GM19239 (cell line): ENCODE measurements at regions not wholly inside any gene's neighbourhood (a gene's known extent, or its start where the extent isn't known, plus 50 kb on each side); places are given as distances from the start of the nearest gene placed in this dataset.
"Not testable (repeated sequence)": the region's sequence is repeated elsewhere in the genome, so short reads cannot be mapped to it uniquely, and the experiment has no call there.

Experiments used
- DNase-seq: peaks from one replicate; pipeline ENCODE4 v3.0.0; 2011; ENCODE audit warnings: low spot score; ENCODE audit not compliant: insufficient read length
- FAIRE-seq: peaks from 2 replicates; lab custom pipeline; 2011; peaks lifted over from hg19 to GRCh38; lab: Jason Lieb, UNC

DNA sequence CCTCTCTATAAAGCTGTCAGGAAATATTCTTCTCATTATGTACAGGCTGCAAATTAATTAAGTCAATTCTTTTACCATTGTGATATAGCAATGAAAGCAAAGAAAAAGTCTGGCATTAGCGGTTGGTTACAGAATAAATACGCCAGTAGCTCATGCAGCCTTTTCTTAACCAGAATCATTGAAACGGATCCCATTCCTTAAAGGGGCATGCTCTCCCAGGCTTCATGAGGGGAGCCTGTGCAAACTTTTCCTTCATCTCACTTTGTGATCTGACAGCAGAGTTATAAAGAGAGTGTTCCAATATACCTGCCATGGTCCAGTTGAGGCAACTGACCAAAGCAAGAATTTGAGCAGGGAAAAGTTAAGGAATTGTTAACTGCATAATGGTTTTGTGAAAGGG lies 337.7 kb downstream of the EMP1 start:
- DNase-seq (no peak), FAIRE-seq (no peak)

DNA sequence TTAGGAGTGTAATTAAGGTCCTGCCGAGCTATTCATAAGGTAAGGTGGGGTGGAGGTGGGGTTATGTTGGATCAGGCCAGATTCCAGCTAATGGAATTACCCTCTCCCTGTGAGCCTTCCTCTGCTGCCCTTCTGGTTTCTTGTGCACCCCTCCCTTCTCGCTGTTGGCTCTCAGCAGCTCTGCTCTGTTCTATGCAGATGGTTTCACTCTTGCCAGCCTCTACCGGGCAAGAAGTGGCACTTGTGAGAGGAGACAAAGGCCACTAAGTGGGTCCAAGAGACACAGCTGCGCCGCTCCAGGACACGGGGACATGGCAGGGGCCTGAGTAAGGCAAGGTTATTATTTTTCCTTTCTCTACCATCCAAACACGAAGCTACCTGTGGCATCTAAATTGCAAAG lies 334.4 kb downstream of the EMP1 start:
- no peak for DNase-seq
- FAIRE-seq = no peak

DNA sequence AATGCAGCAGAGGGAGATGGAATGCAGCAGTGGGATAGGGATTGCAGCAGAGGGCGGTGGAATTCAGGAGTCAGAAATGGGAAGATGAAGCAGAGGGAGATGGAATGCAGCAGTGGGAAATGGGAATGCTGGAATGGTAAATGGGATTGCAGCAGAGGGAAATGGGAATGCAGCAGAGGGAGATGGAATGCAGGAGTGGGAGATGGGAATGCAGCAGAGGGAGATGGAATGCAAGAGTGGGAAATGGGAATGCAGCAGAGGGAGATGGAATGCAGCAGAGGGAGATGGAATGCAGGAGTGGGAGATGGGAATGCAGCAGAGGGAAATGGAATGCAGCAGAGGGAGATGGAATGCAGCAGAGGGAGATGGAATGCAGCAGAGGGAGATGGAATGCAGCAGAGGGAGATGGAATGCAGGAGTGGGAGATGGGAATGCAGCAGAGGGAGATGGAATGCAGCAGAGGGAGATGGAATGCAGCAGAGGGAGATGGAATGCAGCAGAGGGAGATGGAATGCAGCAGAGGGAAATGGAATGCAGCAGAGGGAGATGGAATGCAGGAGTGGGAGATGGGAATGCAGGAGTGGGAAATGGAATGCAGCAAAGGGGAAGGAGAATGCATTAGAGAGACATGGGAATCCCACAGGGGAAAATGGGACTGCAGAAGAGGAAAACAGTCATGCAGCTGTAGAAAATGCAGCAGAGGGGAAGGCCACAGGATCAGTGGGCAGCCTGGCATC lies 329.8 kb downstream of the EMP1 start:
- not testable (repeated sequence) for FAIRE-seq, DNase-seq

DNA sequence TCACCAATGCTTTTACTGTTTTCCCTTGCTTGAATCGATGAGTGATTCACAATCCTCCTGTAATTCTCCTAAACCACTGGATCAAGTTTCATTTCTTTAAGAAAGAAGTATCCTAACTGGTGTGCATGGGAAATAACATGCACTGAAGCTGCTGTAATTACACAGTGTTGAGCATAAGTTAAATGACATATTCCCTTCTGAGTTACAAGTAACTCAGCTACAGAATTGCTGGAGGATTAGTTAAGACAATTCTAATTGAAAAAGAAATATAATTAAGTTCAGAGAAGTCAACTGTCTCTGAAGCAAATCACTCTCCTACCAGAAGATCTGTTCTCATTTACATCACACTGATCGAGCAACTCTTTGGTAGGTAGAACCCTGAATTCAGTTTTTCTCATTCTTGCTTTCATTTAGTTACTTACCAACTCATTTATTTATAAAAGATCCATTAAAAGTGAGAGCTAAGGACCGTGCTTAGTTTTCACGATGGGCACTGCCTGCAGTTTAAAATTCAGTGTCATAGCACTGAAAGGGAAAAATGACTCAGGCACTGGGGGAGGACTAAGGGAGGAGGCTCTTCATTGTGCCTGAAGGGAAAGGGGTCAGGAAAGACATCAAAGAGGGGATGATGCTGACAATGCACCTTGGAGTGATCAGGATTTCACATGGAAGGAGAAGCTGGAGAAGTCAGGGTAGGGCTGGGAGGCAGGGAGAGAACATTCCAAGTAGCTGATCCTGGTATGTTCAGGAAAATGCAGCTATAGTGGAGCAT lies 327.2 kb downstream of the EMP1 start:
- FAIRE-seq (no peak), DNase-seq (no peak)

DNA sequence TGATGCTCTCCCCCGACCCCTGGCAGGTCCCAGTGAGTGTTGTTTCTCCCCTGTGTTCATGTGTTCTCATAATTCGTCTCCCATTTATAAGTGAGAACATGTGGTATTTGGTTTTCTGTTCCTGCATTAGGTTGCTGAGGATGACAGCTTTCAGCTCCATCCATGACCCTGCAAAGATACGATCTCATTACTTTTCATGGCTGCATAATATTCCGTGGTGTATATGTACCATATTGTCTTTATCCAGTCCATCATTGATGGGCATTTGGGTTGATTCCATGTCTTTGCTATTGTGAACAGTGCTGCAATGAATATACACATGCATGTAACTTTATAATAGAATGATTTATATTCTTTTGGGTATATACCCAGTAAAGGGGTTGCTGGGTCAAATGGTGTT lies 321.5 kb downstream of the EMP1 start:
- not testable (repeated sequence) for FAIRE-seq, DNase-seq

DNA sequence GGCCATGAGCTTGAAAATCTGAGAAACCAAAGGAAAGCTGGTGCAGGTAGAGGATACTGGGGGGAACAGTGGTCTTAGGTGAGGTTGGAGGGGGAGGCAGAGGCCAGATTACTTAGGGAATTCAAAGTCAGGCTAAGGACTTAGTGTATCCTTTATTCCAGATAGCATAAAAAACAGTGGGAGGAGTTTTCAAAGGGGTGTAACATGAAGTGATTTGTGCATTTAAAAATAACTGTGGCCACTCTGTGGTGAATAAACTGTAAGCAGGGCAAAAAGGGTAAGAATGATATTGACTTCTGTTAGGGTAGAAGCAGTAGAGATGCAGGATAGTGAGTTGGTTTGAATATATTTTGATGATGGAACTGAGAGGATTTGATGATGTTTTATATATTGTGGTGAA lies 313.2 kb downstream of the EMP1 start:
- FAIRE-seq (no peak), DNase-seq (no peak)

DNA sequence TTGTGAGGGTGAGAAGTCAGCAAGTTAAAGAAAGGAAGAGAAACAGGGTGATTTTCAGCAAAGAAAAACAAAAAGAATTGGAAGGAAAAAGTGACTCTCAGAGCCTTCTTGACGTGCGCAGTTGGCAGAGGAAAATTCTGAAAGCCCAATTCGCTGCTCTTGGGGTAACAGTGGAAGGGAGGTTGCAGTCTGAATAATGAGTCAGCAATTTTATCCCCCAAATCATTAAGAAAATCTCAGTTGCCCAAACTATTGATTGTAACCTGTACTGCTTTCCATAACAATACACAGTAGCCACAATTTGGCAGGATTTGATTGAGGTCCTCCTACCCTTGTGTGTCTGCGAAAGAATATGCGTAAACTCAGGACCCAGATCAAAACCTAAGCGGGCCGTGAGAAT lies 309.1 kb downstream of the EMP1 start:
- no peak for FAIRE-seq
- DNase-seq = no peak

DNA sequence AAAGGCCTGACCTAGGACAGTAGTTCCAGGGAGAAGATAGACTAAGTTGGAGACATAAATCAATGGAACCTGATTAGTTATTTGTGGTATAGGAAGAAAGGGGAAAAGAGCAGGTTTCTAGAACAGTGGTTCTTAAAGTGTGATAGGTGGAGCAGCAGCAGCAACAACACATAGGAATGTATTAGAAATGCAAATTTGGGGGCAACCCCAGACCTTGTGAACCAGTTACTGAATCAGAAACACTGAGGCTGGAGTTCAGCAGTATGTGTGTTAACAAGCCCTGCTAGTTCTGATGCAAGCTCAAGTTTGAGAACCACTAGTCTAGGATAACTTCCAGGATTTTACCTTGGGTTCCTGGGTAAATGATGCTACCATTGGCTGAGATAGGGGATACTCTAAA lies 308.7 kb downstream of the EMP1 start:
- FAIRE-seq (no peak), DNase-seq (no peak)

DNA sequence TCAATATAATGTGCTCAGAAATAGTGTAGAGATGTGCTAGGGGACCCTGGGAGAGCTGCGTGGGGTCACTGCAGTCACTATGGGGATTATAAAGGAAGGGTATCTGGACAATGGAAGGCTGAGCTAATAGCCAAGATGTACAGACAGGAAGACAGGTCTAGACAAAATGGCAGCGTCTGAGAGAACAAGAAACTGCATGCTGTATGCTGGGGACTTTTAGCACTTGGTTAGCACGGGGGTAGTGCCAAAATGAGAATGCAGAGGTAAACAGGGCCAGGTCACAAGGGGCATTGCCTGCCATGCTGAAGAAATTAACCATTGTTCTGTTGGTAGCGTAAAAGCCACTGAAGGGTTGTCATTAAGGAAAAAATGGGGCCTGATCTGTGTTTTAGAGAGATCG lies 308.2 kb downstream of the EMP1 start:
- no peak for FAIRE-seq
- no peak for DNase-seq

DNA sequence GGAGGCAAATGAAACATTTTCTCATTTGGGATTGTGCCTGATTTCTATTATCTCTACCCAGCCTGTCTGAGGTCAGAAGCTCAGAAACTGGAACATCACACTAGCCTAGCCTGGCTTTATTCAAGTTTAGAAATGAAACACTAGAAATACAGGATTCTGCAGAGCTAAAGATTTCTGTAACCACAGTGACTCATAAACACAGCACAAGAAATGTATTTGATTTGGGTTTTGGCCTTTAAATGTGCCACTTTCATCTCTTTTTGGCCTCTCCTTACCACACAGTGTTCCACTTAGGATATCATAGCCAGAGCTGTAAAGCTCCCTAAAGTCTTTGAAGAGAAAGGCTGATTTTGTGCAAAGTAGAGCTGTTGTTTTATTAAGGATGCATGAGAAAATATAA lies 307.5 kb downstream of the EMP1 start:
- no peak for DNase-seq

DNA sequence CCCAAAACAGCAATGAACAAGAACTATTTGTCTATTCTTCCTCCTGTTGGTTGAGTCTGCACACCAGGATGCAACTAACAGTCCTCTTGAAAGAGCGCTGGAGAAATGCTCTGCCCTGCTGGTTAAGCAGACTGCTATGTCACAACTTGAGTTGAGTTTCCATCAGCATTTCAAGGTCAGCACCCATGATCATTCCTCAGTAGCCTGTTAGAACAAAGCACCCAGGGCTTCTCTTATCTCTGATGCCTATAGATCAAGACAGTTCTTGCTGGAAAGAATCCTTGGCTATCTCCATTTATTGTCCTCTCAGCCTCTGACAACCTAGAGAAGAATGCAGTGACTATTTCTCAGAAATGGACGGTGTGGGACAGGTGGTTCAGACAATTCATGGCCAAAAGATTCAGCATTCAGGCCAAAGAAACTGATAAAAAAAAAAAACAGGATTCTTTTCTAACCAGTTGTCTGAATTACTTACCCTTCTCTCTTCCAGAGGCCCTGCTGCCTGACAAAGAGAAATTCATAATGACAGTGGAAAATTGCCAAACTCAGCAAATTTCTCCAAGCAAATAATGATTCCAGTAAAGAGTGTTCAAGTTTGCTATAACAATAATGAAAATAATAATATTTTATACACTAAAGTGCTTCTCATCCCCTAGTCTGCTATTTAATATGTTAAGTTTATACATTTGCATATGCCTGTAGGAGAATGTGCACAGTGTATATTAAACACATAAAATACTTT lies 306.7 kb downstream of the EMP1 start:
- no peak for DNase-seq
- FAIRE-seq = no peak

More for the DNA sequence above, 307.5 kb downstream of the EMP1 start:
- FAIRE-seq = no peak

DNA sequence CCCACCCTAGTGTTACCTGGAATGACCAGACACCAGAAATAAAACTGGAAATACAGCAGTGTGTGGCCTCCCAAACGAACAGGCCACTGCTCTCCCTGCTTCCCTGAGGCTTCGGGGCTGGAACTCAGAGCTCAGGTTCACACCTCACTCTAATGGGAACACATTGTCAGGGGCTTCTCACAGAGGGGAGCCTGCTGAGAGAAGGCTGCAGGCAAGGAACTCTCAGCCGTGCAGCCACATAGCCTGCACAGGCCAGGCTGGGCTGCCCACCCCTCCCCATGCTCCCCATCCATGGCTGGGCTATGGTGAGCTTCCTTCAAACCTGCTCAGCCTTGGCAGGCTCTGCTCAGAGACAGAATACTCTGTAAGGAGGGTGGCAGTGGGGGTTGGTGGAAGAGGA lies 302.5 kb downstream of the EMP1 start:
- no peak for FAIRE-seq

DNA sequence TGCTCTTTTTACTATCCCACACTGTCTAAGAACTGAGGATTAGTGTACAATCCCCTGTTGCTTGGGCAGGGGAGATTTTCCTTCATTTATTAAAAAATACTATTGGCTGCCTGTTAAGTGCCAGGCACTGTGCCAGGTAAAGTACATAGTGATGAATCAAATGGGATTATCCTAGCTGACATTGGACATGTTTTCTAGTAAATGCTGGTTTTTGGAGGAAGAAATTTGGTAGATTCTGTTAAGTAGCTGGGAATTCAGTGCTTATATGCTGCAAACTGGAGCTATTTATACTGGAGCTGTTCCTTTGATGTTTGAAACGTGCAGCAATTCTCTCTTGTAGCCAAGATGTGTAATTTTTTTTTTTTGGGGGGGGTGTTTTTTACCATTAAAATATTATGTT lies 299.6 kb downstream of the EMP1 start:
- FAIRE-seq (no peak), DNase-seq (no peak)

More for the DNA sequence above, 302.5 kb downstream of the EMP1 start:
- DNase-seq = no peak

DNA sequence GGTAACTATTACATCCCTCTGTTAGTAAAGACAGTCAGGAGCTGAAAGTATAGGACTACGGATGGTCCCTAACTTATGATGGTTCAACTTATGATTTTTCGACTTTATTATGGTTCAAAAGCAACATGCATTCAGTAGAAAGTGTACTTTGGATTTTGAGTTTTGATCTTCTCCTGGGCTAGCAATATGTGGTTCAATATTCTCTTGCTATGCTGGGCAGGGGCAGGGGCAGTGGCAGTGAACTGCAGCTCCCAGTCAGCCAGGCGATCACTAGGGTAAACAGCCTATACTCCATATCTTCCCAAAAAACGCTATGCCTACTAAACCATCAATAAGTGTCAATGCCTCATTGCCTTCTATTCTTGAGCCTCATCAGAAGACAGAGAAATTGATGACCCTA lies 292.7 kb downstream of the EMP1 start:
- DNase-seq = no peak
- FAIRE-seq = no peak

DNA sequence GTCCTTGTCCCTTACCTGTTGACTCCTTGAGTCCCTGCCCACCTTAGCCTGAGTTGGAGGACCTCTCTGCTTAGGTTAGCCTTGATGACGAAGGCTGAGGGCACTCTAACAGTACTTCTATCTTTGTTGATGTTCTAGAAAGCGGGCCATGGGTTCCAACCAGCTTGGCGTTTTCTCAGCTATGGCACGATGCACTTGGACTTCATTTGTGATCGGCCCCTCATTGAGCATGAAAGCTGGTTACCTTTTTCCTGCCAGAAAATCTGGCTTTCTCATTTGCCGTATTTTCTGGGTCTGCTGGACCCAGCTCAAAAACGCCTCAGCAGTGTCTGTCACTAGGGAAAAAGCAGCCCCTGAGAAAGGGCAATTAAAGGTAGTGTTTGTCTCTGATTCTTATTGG lies 290.8 kb downstream of the EMP1 start:
- DNase-seq (no peak), FAIRE-seq (no peak)

DNA sequence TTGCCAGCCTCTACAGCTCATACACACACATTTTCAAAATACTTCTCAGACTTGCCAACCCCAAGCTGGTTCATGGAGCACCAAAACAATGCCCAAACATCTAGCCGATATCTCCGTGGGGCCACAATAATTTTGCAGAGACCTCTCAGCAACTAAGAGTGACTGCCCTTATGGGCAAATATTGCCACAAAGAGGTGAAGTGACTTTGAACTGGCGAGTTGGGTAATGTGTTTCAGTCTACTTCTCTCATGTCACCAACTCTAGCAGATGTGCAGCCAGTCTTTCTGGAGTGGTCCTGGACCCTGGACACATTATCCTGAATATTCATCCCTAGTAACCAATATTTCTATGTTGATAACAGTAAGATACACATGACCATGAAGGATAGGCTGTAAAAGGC lies 290.3 kb downstream of the EMP1 start:
- no peak for DNase-seq
- FAIRE-seq = no peak

DNA sequence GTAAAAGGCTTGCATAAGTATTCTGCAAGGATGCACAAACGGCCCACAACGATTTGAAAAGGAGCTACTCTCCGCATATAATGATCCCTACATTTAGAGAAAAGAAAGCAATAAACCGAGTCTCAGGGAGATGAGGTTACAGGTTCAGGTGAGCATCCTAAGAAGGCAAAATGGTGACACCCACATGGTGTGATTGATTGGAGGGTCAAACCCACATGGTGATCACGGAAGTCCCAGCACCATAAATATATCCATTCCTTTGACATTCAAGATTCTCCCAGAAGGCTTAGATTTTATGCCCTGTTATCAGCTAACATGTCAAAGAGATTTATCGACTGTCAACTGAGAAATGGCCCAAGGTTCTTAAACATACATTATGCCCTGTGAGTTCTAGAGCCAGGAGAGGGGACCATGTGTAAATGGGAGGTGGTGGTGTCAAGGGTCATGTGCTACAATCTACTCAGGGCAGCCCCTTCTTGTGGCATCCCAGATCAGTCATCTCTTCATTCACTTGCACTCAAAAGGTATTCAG lies 282.2 kb downstream of the EMP1 start:
- DNase-seq (no peak), FAIRE-seq (no peak)

DNA sequence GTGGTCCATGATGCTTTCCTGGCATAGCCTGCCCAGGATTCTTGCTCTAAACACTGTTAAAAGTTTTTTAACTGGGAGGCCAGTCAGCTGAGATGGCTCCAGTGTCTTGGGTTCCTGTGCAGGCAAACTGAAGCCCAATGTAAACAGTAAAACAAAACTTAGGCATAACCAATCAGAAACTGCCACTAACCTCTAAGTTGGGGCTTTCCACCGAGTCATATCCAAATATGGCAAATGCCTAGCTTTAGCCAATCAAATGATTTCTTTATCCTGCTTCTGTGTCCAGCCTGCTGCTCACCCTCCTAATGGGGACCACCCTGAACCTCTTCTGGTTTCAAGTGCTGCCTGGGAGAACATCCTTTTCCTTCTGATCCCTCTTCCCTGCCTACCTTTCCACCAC lies 277.9 kb downstream of the EMP1 start:
- DNase-seq = no peak
- no peak for FAIRE-seq

DNA sequence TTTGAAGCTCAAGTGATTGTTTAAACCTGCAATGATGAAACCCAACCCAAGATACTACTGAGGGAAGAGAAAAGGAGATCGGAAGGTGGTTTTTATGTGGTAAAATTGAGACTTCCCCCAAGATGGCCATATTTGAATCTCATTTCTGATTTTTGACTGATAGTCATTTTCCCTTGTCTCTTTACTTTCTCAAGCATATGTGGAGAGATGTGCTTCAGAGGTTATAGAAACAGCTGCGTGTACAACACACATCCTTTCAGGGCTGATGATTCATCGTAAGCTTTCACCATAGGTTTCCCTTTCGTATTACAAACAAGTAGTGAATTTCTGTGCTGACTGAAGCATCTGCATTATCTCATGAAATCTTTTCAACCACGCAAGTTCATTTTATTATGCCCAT lies 276.2 kb downstream of the EMP1 start:
- FAIRE-seq = no peak

DNA sequence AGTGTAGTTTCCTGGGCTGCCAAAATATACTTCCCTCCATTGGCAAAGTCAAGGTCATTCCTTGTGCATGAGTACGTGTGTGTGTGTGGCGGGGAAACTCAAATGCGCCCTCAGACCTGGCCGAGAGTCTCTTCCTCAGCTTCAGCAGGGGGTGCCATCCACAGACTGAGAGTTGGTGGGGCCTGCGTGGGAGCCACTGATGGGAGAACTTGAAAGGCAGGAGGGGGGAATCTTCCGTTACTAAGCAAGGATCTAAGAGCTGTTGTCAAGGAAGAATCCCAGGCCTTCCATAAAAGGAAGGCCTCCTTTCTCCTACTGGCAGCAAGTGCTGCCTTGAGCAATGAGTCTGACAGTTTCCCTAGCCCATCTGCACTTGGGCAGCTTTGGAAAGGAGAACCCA lies 274.9 kb downstream of the EMP1 start:
- DNase-seq = no peak
- FAIRE-seq = no peak

More for the DNA sequence above, 276.2 kb downstream of the EMP1 start:
- no peak for DNase-seq

DNA sequence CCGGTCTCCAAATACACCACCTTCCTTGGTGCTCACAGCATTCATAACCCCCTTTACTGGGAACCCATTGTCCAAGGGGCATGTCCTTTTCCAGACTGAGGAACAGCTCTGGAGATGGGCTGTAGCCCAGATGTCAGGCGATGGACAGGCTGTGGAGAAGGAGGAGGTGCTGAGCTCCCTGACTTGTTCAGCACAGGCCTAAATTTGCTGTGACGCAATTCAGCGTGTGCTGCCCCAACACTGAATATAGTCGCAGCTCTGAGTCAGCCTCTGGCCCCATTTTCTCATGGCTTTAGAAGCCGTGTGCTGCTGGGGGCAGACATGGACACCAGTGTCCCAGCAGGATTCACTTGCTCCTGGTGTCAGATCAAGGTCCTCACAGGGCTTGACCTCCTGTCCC lies 269.1 kb downstream of the EMP1 start:
- DNase-seq (no peak), FAIRE-seq (no peak)
